DOHH2 (cell line): ENCODE measurements at regions not wholly inside any gene's neighbourhood (a gene's known extent, or its start where the extent isn't known, plus 50 kb on each side); places are given as distances from the start of the nearest gene placed in this dataset.

Experiments
- H3F3A ChIP-seq: fragments of 200-600 bp; sonication (generic), shearing (Covaris generic); 2 replicates; pipeline ENCODE4 v1.6.0; 2016; ENCODE audit warnings: antibody characterized with exemption, mild to moderate bottlenecking; ENCODE audit not compliant: control insufficient read depth, insufficient read depth
- H3K27ac ChIP-seq: fragments of 200-600 bp; sonication (generic); 2 replicates; pipeline ENCODE4 v1.5.1; 2014; ENCODE audit warnings: low read depth, mild to moderate bottlenecking, low read length, moderate library complexity
- H3K27me3 ChIP-seq: fragments of 200-600 bp; sonication (generic); 2 replicates; pipeline ENCODE4 v1.6.1; 2014; ENCODE audit warnings: mild to moderate bottlenecking, low read length, mixed read lengths; ENCODE audit not compliant: control insufficient read depth
- H3K36me3 ChIP-seq: fragments of 200-600 bp; sonication (generic); 2 replicates; pipeline ENCODE4 v1.6.1; 2014; ENCODE audit warnings: mild to moderate bottlenecking, low read length, moderate library complexity, mixed read lengths; ENCODE audit not compliant: control insufficient read depth
- H3K4me1 ChIP-seq: fragments of 200-600 bp; sonication (generic); 2 replicates; pipeline ENCODE4 v1.6.1; 2014; ENCODE audit warnings: mild to moderate bottlenecking, low read length, mixed read lengths; ENCODE audit not compliant: control insufficient read depth
- H3K4me2 ChIP-seq: fragments of 200-600 bp; sonication (generic); 2 replicates; pipeline ENCODE4 v1.6.0; 2014; ENCODE audit warnings: mild to moderate bottlenecking, low read length, moderate library complexity
- H3K4me3 ChIP-seq: fragments of 200-600 bp; sonication (generic); 2 replicates; pipeline ENCODE4 v1.5.1; 2014; ENCODE audit warnings: mild to moderate bottlenecking, low read length, mixed read lengths
- H3K79me2 ChIP-seq: fragments of 200-600 bp; sonication (generic); 2 replicates; pipeline ENCODE4 v1.6.1; 2014; ENCODE audit warnings: mild to moderate bottlenecking, low read length, mixed read lengths; ENCODE audit not compliant: control insufficient read depth
- H3K9me2 ChIP-seq: fragments of 200-600 bp; sonication (generic); replicated peaks from 2 replicates; pipeline ENCODE4 v1.6.1; 2014; ENCODE audit warnings: mild to moderate bottlenecking, low read length, mixed read lengths; ENCODE audit not compliant: control insufficient read depth
- H3K9me3 ChIP-seq: fragments of 200-600 bp; sonication (generic); 2 replicates; pipeline ENCODE4 v1.6.1; 2014; ENCODE audit warnings: antibody characterized with exemption, low read length, mixed read lengths; ENCODE audit not compliant: control insufficient read depth, insufficient read depth
- H4K20me1 ChIP-seq: fragments of 200-600 bp; sonication (generic); 2 replicates; pipeline ENCODE4 v1.6.0; 2014; ENCODE audit warnings: low read depth, mild to moderate bottlenecking, antibody characterized with exemption, low read length, moderate library complexity; ENCODE audit not compliant: control insufficient read depth, insufficient read depth
- CTCF ChIP-seq: fragments of 200-600 bp; sonication (generic); IDR thresholded peaks from one replicate; pipeline ENCODE4 v1.5.1; 2014; ENCODE audit warnings: antibody characterized with exemption, mild to moderate bottlenecking, low read depth, low read length; ENCODE audit not compliant: poor library complexity, severe bottlenecking
- EZH2phosphoT487 ChIP-seq: fragments of 200-600 bp; sonication (generic); IDR thresholded peaks from 2 replicates; pipeline ENCODE4 v1.6.1; 2017; ENCODE audit warnings: borderline replicate concordance, mild to moderate bottlenecking, antibody characterized with exemption, low read length, moderate library complexity, mixed read lengths

GRCh38 chr12:92549516-92549915, 153.3 kb upstream of the PLEKHG7 start:
- TF ChIP-seq CTCF = no peak
- no peak for TF ChIP-seq EZH2phosphoT487
- Histone ChIP-seq H3F3A (no peaks in the 10 kb centered on the region; the same call in 1 of the 2 replicates), H3K9me2 (no peaks in the 10 kb centered on the region), H3K4me3 (no peak overlapping the region), H3K9me3 (no peaks in the 10 kb centered on the region), H3K36me3 (no peaks in the 10 kb centered on the region), H3K4me1 (peaks cover 17% of the 10 kb centered on the region), H3K4me2 (no peak overlapping the region), H4K20me1 (no peaks in the 10 kb centered on the region), H3K27me3 (no peaks in the 10 kb centered on the region), H3K79me2 (no peaks in the 10 kb centered on the region), H3K27ac (no peak overlapping the region)

DNA sequence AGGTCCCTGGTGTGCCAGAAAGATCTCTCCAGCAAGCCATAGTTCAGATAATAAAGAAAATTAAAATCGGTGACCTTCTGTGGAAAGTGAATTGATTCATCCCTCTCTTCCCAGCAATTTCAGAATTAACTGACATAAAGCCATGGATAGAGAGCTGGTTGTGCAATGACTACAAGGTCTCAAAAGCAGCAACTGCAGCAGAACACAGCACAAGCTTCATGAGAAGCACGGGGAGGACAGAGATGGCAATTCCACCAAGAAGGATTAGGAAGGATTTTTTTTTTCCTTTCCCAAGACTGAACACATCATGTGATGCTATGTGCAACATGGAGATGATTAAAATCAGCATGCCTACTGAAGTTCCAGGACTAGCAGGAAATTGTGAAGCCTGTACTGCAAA, 154.9 kb upstream of the PLEKHG7 start:
- no peaks in the 10 kb centered on the region for H3K9me3 ChIP-seq
- H3K9me2 ChIP-seq = no peaks in the 10 kb centered on the region
- no peaks in the 10 kb centered on the region for H3K27me3 ChIP-seq
- no peaks in the 10 kb centered on the region for H3K36me3 ChIP-seq
- H3K4me3 ChIP-seq = no peak overlapping the region
- H3K79me2 ChIP-seq = no peaks in the 10 kb centered on the region
- H3K4me1 ChIP-seq = peaks cover 27% of the 10 kb centered on the region
- no peak for TF ChIP-seq EZH2phosphoT487
- TF ChIP-seq CTCF = no peak
- H3K27ac ChIP-seq = no peak overlapping the region
- H4K20me1 ChIP-seq = no peaks in the 10 kb centered on the region
- H3F3A ChIP-seq = no peaks in the 10 kb centered on the region; the same call in 1 of the 2 replicates
- H3K4me2 ChIP-seq = no peak overlapping the region

DNA sequence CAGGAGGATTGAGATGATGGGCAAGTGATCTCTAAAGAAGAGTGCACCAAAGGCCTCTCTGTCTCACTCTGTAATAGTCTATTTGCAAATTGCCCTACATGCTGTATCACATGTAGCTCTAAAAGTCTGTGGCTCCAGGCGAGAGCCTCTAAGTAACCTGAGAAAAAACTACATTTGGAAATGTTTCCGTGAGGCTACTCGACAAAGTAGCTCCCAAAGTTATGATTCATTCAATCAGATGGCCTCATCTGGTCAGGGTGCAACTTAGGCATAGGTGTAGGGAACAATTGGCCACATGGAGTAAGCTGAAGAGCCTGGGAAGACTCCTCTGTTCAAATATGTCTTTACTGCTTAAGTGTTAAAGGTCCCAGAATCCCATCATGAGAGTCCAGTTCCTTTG, 155.4 kb upstream of the PLEKHG7 start:
- Histone ChIP-seq H4K20me1 (no peaks in the 10 kb centered on the region), H3K9me3 (no peaks in the 10 kb centered on the region), H3K36me3 (no peaks in the 10 kb centered on the region), H3K9me2 (no peaks in the 10 kb centered on the region), H3K4me1 (peaks cover 26% of the 10 kb centered on the region), H3K27me3 (no peaks in the 10 kb centered on the region), H3K79me2 (no peaks in the 10 kb centered on the region), H3K4me2 (no peak overlapping the region), H3K27ac (no peak overlapping the region), H3F3A (no peaks in the 10 kb centered on the region; the same call in 1 of the 2 replicates), H3K4me3 (no peak overlapping the region)
- TF ChIP-seq CTCF (no peak), EZH2phosphoT487 (no peak)
